ENCODE measurements at regions not wholly inside any gene's neighbourhood (a gene's known extent, or its start where the extent isn't known, plus 50 kb on each side); places are given as distances from the start of the nearest gene placed in this dataset.

- no peak for TF ChIP-seq CTCF (IDR thresholded peaks at IDR 0.05; ENCODE audit: low read depth, low read length)
- no peak overlapping the region for H3K4me3 ChIP-seq (ENCODE audit: low read depth, low read length)
These were observed 315.8 kb upstream of the KLHL29 start for GRCh38 chr2:23069156-23069555.

- no peak overlapping the region for H3K4me3 ChIP-seq (ENCODE audit: low read depth, low read length)
These were observed 315.1 kb upstream of the KLHL29 start for GRCh38 chr2:23069923-23070322.

GRCh38 chr2:23073056-23073455, 311.9 kb upstream of the KLHL29 start:
- no peak overlapping the region for H3K4me3 ChIP-seq (ENCODE audit: low read depth, low read length)
- no peak for TF ChIP-seq CTCF (IDR thresholded peaks at IDR 0.05; ENCODE audit: low read depth, low read length)

More at GRCh38 chr2:23069923-23070322, 315.1 kb upstream of the KLHL29 start:
- no peak for TF ChIP-seq CTCF (IDR thresholded peaks at IDR 0.05; ENCODE audit: low read depth, low read length)

- no peak for TF ChIP-seq CTCF (IDR thresholded peaks at IDR 0.05; ENCODE audit: low read depth, low read length)
- no peak overlapping the region for H3K4me3 ChIP-seq (ENCODE audit: low read depth, low read length)
These were observed 311.3 kb upstream of the KLHL29 start for GRCh38 chr2:23073671-23074070.

GRCh38 chr2:23077596-23077995, 307.4 kb upstream of the KLHL29 start:
- no peak overlapping the region for H3K4me3 ChIP-seq (ENCODE audit: low read depth, low read length)
- no peak for TF ChIP-seq CTCF (IDR thresholded peaks at IDR 0.05; ENCODE audit: low read depth, low read length)

GRCh38 chr2:23078784-23079434, 306.1 kb upstream of the KLHL29 start:
- no peak overlapping the region for H3K4me3 ChIP-seq (ENCODE audit: low read depth, low read length)
- no peak for TF ChIP-seq CTCF (IDR thresholded peaks at IDR 0.05; ENCODE audit: low read depth, low read length)

- no peak overlapping the region for H3K4me3 ChIP-seq (ENCODE audit: low read depth, low read length)
- no peak for TF ChIP-seq CTCF (IDR thresholded peaks at IDR 0.05; ENCODE audit: low read depth, low read length)
These were observed 301.0 kb upstream of the KLHL29 start for GRCh38 chr2:23083966-23084365.
